OCI-LY3 (cell line): ENCODE measurements at regions not wholly inside any gene's neighbourhood (a gene's known extent, or its start where the extent isn't known, plus 50 kb on each side); places are given as distances from the start of the nearest gene placed in this dataset.

Source experiments
- H2AFZ ChIP-seq: fragments of 200-600, 300-600 bp; shearing (Covaris generic); 2 replicates; pipeline ENCODE4 v1.6.0; 2014; ENCODE audit warnings: antibody characterized with exemption, low read depth, low read length
- H3K27ac ChIP-seq: fragments of 200-600, 300-600 bp; sonication (generic); 2 replicates; pipeline ENCODE4 v1.5.1; 2014; ENCODE audit warnings: mild to moderate bottlenecking, low read length, moderate library complexity, mixed read lengths
- H3K27me3 ChIP-seq: fragments of 200-600, 300-600 bp; sonication (generic); 2 replicates; pipeline ENCODE4 v1.6.1; 2014; ENCODE audit warnings: low read depth, low read length, mixed read lengths
- H3K36me3 ChIP-seq: fragments of 200-600, 300-600 bp; sonication (generic); replicated peaks from 2 replicates; pipeline ENCODE3; 2014; ENCODE audit warnings: low read depth, low read length, mixed read lengths
- H3K4me1 ChIP-seq: fragments of 300-600, 200-600 bp; sonication (generic); 2 replicates; pipeline ENCODE4 v1.6.1; 2014; ENCODE audit warnings: low read length, mixed read lengths
- H3K4me2 ChIP-seq: fragments of 200-600, 300-600 bp; sonication (generic); 2 replicates; pipeline ENCODE4 v1.6.1; 2014; ENCODE audit warnings: low read length, mixed read lengths
- H3K4me3 ChIP-seq: fragments of 300-600, 200-600 bp; sonication (generic); 2 replicates; pipeline ENCODE4 v1.5.1; 2014; ENCODE audit warnings: antibody characterized with exemption, mild to moderate bottlenecking, low read length, moderate library complexity
- H3K79me2 ChIP-seq: fragments of 300-600, 200-600 bp; shearing (Covaris generic); 2 replicates; pipeline ENCODE4 v1.6.1; 2014; ENCODE audit warnings: mild to moderate bottlenecking, low read length, mixed read lengths
- H3K9ac ChIP-seq: fragments of 300-600, 200-600 bp; shearing (Covaris generic); 2 replicates; pipeline ENCODE4 v1.6.0; 2014; ENCODE audit warnings: mild to moderate bottlenecking, low read length, moderate library complexity
- H3K9me3 ChIP-seq: fragments of 200-600, 300-600 bp; shearing (Covaris generic); 2 replicates; pipeline ENCODE4 v1.6.1; 2014; ENCODE audit warnings: low read length, mixed read lengths; ENCODE audit not compliant: insufficient read depth
- H4K20me1 ChIP-seq: fragments of 200-600, 300-600 bp; sonication (generic); 2 replicates; pipeline ENCODE4 v1.6.1; 2016; ENCODE audit warnings: low read length, mixed read lengths; ENCODE audit not compliant: insufficient read depth
- EZH2phosphoT487 ChIP-seq: fragments of 200-600 bp; shearing (Covaris generic); IDR thresholded peaks from 2 replicates; pipeline ENCODE4 v1.6.1; 2018; ENCODE audit warnings: antibody characterized with exemption, mixed run types, low read depth
- TF ChIP-seq, protein P1 (sequence below): fragments of 200-600, 300-600 bp; sonication (generic); IDR thresholded peaks from 2 replicates; pipeline ENCODE4 v1.5.1; 2014; ENCODE audit warnings: antibody characterized with exemption, low read length, low read depth

DNA sequence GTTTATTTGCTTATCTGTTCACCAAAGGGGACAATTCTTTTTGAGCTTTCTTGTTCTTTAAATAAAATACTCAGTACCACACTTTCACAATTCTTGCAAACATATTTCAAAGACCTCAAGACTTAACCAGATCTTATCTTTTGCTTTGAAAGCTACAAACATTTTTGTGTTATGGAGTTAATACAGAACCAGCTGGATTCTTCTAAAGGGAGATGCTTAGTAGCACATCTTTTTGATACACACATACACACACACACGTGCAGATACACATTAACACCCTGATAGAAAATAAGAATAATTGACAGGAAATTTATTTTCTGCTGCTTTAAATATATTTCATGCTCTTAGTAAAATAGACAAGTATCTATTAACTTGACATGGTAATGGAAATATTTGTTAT, 379.1 kb downstream of the SH2D1A start:
- no peak overlapping the region for H3K4me2 ChIP-seq

DNA sequence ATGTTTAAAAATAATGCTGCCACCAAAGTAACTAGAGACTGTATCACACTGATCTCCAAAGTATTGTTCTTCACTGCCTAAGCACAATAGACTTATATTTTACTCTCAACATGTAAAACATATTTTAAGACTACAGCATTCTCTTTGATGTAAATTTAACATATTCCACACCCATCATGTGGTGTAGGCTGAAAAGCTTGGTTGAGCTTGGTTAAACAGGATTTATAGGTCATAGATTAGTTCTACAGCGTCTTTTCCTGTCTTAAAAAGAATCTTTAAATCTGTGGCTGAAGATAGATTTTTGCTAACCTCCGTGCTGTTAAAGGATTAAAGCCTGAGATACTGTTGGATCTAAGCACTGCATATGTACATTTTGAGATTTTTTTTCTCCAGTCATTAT, 379.9 kb downstream of the SH2D1A start:
- Histone ChIP-seq H3K9ac (no peak overlapping the region), H3K4me3 (no peak overlapping the region), H3K4me2 (no peak overlapping the region), H2AFZ (no peak overlapping the region), H3K36me3 (no peaks in the 10 kb centered on the region), H4K20me1 (no peaks in the 10 kb centered on the region), H3K9me3 (no peaks in the 10 kb centered on the region), H3K27me3 (no peaks in the 10 kb centered on the region), H3K27ac (no peak overlapping the region), H3K79me2 (no peaks in the 10 kb centered on the region), H3K4me1 (no peaks in the 10 kb centered on the region)
- no peak for TF ChIP-seq EZH2phosphoT487
- TF ChIP-seq, protein P1, sequence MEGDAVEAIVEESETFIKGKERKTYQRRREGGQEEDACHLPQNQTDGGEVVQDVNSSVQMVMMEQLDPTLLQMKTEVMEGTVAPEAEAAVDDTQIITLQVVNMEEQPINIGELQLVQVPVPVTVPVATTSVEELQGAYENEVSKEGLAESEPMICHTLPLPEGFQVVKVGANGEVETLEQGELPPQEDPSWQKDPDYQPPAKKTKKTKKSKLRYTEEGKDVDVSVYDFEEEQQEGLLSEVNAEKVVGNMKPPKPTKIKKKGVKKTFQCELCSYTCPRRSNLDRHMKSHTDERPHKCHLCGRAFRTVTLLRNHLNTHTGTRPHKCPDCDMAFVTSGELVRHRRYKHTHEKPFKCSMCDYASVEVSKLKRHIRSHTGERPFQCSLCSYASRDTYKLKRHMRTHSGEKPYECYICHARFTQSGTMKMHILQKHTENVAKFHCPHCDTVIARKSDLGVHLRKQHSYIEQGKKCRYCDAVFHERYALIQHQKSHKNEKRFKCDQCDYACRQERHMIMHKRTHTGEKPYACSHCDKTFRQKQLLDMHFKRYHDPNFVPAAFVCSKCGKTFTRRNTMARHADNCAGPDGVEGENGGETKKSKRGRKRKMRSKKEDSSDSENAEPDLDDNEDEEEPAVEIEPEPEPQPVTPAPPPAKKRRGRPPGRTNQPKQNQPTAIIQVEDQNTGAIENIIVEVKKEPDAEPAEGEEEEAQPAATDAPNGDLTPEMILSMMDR: no peak

More for the DNA sequence above, 379.1 kb downstream of the SH2D1A start:
- no peaks in the 10 kb centered on the region for H3K9me3 ChIP-seq
- H3K27ac ChIP-seq: no peak overlapping the region
- no peak overlapping the region for H3K4me3 ChIP-seq
- H2AFZ ChIP-seq: no peak overlapping the region
- no peaks in the 10 kb centered on the region for H3K79me2 ChIP-seq
- H3K27me3 ChIP-seq: no peaks in the 10 kb centered on the region
- H3K9ac ChIP-seq: no peak overlapping the region
- TF ChIP-seq, protein P1: no peak
- TF ChIP-seq EZH2phosphoT487: no peak
- no peaks in the 10 kb centered on the region for H4K20me1 ChIP-seq
- no peaks in the 10 kb centered on the region for H3K36me3 ChIP-seq
- H3K4me1 ChIP-seq: no peaks in the 10 kb centered on the region

DNA sequence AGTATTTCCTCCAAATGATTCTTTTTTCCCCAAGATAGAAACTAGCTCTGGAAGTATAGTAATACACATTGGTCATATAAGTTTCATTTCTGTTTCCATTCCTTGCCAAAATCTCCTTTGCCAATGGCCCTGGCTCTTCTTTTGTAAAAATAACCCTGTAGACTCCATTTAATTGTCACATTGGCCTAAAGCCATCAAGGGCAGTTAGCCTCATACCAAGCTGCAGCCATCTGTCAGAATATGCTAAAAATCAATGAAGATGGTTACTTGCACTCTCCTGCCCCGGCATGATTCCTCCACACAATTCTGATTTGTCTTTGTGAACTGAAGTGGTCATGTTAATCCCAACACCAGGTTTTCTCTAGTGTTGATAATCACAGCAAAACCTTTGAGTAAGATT, 380.5 kb downstream of the SH2D1A start:
- Histone ChIP-seq H3K36me3 (no peaks in the 10 kb centered on the region), H3K4me2 (no peak overlapping the region), H3K4me1 (no peaks in the 10 kb centered on the region), H4K20me1 (no peaks in the 10 kb centered on the region), H3K9ac (no peak overlapping the region), H3K27me3 (no peaks in the 10 kb centered on the region), H3K27ac (no peak overlapping the region), H2AFZ (no peak overlapping the region), H3K9me3 (no peaks in the 10 kb centered on the region), H3K4me3 (no peak overlapping the region), H3K79me2 (no peaks in the 10 kb centered on the region)
- TF ChIP-seq, protein P1: no peak
- no peak for TF ChIP-seq EZH2phosphoT487

DNA sequence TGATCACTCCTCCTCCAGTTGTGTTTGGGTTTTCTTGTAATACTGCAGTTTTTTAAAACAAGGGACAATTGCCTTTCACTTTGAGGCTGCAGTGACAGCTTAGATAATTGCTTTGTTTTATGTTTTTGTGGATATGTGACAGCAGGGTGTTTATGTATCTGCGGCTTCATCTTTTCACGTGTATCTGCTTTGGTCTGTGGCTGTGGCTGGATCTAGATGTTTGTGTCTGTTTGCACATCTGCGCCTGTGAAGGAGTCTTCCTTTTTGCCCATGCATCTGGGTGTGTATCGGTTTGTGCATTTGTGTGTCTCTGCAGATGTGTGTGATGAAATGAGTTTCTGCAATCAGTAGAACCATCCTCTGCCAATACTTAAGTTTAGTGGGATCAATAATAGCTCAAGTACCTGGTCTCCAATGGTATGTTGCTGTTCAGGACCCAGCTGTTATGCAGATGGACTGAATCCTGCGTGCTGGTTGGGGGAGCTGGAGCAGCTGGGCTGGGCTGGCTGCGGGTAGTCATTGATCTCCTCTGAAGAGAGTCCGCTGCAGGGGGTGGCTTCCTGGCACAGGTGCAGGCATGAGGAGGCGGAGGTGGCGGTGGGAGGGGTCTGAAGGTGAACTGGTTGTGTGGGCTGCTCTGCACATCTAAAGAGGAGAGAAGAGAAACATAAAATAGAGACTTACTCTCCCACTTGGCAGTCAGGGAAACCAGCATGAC, 390.3 kb downstream of the SH2D1A start:
- H3K4me2 ChIP-seq: no peak overlapping the region
- TF ChIP-seq, protein P1: no peak
- no peak for TF ChIP-seq EZH2phosphoT487
- no peaks in the 10 kb centered on the region for H3K4me1 ChIP-seq
- no peaks in the 10 kb centered on the region for H3K36me3 ChIP-seq
- no peaks in the 10 kb centered on the region for H3K9me3 ChIP-seq
- H3K4me3 ChIP-seq: no peak overlapping the region
- H3K27me3 ChIP-seq: no peaks in the 10 kb centered on the region
- no peak overlapping the region for H3K27ac ChIP-seq
- H3K9ac ChIP-seq: no peak overlapping the region
- no peaks in the 10 kb centered on the region for H3K79me2 ChIP-seq
- no peaks in the 10 kb centered on the region for H4K20me1 ChIP-seq
- no peak overlapping the region for H2AFZ ChIP-seq
